ENCODE measurements at regions not wholly inside any gene's neighbourhood (a gene's known extent, or its start where the extent isn't known, plus 50 kb on each side); places are given as distances from the start of the nearest gene placed in this dataset.

DNA sequence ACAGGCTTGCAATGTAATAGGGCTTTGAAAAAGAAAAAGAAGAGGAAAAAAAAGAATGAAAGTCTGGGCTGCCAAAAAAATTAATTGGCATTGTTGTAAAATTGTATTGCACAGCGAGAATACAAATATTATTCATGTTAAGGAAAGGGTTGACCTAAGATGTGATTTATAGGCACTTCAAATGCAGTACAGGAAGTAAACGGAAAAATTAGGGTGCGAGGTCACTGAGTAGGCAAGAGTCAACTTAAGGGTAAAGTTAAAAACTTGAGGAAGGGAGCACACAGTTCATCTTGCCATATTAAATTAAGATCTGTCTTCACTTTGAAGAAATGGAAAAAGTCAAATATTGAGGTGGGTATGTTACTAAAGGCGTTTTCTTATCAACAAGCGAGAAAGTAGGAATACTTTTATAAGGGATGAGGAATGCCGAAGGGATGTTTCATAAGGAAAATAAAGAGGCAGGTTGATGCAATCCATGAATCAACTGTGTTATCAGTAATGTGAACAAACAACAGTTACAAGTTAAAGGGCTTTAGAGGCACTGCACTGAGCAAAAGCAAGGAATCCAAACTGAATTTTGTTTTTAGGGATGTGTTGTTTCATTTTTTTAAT, 123.0 kb downstream of the WT1 start:
- in situ Hi-C loops (cut with HindIII; ENCODE audit: low sequenced_read_pairs), result no loop called here
- DNase-seq (ENCODE audit: low spot score), result no peak

DNA sequence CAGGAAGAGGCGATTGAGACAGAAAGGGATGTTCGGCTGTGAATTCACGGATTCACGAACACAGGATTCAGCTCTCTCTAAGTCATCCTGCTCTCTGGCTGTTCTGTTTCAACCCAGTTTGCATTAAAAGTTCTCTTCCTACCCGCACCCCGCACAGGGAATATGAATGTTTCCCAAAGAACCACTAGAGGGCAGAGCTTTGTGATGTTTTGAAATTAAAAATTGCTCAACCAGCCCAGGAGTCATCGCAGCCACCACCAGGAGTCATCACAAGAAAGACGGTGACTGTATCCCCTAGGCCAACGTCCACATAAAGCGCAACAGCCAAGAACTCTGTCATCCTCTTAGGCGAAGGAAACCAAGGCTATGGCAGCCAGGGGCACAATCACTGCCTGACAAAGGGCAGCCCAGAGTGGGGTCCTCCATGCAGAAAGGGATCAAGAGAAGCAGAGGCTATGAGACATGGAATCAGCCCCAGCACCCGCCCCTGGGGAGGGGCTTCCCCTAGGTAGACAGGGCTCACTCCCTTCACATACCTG, 122.4 kb downstream of the WT1 start:
- peak; percentile 21 for DNase-seq (ENCODE audit: low spot score)
- in situ Hi-C loops (cut with HindIII; ENCODE audit: low sequenced_read_pairs), result no loop called here

DNA sequence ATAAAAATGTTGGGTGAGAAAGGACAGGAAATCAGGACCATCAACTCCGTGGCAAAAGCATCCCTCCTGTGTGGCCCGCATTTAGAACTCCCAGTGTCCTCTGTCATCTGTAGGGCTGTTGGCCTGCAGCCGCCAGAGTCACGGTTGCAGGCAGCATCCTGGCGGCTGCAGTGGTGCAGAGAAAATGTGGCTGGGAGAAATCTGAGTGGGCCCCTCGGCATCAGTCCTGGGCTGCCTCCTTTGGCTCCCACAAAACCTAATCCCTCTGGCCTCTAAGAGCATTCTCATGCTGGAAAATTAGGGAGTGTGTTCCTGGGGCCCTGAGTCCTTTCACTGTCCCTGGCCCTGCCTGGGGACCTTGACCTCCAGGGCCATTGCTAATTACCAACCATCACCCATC, 121.9 kb downstream of the WT1 start:
- no peak for DNase-seq (ENCODE audit: low spot score)
- in situ Hi-C loops (cut with HindIII; ENCODE audit: low sequenced_read_pairs), result no loop called here

DNA sequence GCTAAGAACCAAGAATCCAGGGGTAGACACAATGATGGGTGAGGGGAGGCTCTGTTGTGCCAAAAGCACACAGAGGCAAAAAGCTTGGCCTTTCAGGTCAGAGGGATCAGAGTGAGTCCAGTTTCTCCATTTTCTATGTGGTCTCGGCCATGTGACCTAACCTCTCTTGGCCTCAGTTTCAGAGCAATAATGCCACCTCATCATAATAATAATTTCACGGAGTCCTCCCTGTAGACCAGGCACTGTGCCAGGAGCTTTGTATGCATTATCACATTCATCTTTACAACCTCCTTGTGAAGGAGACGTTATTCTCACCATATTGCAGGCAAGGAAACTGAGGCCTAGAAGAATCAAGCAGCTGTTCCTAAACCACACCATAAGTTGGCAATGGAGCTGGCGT, 120.2 kb downstream of the WT1 start:
- no peak for DNase-seq (ENCODE audit: low spot score)

DNA sequence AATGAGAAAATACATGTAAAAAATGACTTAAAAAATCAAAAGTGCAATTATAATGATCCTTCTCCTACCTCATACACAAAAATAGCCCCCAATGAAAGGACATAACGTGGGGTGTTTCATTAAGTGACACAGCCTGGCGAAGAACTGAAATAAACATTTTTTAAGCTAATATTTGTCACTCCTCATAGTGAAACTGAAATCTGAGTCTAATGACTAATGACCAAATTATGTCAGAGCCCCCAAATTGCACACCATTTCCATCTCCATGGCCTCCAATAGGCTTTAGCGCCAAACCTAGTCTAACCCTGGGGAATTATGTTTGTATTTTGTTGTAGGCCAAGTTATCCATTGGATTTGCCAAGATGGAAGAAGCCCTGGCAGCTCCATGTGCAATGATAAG, 119.1 kb downstream of the WT1 start:
- in situ Hi-C loops (cut with HindIII; ENCODE audit: low sequenced_read_pairs), result no loop called here
- no peak for DNase-seq (ENCODE audit: low spot score)

More for the DNA sequence above, 120.2 kb downstream of the WT1 start:
- in situ Hi-C loops (cut with HindIII; ENCODE audit: low sequenced_read_pairs), result no loop called here

DNA sequence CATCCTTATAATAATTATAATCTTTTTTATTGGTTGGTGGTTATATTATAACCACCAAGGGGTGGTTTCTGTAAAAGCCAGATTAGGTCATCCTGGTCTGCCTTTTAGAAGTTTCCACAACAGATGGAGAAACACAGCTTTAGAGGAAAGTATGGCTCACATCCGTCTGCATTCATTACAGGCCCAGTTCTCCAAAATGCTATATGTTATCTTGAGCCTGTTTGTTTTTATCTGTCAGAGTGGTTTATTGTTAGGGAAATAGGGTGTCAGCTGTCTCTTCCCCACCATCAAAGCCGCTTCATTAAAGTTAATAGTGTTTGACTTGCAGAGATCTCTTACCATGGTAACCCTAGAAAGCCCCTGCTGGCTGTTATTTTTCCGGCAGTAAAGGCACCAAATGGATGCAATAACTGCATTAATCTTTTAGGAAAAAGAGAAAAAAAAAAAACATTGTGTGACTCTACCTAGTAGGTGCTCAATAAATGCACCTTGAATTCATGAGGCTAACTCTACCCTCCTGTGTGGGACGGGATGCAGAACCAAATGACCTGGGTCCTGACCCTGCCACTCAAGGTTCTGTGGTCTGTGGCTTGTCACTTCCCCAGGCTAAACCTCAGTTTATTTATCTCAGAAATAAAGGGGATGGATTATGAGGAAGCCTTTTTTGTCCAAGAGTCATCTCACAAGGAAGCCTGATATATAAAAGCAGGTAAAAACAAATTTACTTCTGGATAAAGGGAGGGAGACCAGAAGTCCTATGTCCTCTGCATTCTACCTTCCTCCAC, 118.3 kb downstream of the WT1 start:
- in situ Hi-C loops (cut with HindIII; ENCODE audit: low sequenced_read_pairs), result no loop called here
- DNase-seq (ENCODE audit: low spot score), result no peak

DNA sequence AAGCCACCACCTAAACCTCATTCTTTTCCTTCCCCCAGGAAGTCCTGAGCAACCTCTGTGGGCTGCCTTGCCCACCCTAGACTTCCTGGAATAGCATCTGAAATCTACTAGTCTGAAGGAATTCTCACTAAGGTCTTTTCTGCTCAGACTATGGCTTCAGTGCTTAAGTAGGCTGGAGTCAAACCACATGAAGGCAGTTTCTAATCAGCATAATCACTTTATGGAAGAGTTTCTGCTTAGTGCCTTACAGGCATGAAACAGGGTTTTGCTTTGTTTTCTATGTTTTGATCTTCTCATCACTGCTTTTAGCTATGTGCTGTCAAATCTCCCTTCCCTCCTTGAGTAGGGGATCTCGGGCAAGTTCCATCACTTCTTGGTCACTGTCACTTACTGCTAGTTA, 117.7 kb downstream of the WT1 start:
- no peak for DNase-seq (ENCODE audit: low spot score)
- in situ Hi-C loops (cut with HindIII; ENCODE audit: low sequenced_read_pairs), result no loop called here

DNA sequence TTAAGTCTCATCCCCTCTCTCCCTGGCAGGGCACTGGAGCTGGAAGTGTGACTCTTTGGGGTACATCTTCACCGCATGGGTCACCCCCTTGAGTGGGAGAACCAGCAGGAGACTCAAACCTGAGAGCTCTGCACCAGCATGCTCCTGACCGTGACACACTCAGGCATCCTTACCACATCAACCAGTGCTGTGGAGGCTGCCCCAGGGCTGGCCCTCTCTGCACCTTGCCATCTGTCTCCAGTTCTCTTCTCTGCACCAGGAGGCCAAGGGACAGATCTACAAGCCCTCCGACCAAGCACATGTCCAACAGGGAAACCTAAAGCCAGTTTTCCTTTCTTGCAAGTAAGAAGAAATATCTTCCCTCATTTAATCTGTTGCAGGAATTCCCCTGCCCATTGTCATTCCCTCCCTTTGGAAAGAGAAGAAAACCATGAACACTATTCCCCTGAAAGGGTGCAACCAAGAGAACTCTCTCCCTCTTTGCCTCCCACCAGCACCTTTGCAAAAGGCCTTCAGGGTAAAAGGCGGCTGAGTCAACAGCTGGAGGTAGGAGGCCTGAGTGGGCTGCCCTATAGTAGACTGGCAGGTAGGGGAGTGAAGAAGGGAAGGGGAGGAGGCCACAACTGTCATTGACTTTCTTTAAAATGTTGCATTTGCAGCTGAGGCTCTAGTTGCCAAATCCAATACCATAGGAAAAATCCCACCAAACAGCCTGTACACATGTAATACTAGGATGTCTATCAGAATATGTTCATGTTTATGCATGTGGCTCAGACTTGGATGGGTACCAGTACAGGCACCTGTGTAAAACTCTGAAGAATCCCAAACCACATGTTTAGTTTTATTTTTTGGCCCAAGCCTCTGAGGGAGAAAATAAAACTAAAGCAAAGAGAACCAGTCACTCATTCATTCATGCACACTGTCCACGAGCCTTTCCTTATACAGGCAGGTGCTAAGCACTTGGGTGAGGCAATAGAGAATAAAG, 117.0 kb downstream of the WT1 start:
- in situ Hi-C loops (cut with HindIII; ENCODE audit: low sequenced_read_pairs), result no loop called here
- DNase-seq (ENCODE audit: low spot score), result no peak

DNA sequence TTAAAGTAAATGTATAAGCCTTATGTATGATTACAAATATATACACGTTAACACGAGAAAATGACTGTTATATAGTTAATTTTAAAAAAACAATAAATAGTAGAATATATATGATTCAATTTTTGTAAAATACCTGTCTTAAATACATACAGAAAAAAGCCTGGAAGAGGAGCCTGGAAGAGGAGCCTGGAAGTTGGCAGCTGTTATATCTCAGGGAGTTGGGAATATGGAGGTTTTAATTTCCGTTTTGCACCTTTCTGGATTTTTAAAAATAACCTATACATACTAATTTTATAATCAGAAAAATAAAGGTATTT, 111.6 kb downstream of the WT1 start:
- in situ Hi-C loops (cut with HindIII; ENCODE audit: low sequenced_read_pairs), result no loop called here
- DNase-seq (ENCODE audit: low spot score), result no peak

DNA sequence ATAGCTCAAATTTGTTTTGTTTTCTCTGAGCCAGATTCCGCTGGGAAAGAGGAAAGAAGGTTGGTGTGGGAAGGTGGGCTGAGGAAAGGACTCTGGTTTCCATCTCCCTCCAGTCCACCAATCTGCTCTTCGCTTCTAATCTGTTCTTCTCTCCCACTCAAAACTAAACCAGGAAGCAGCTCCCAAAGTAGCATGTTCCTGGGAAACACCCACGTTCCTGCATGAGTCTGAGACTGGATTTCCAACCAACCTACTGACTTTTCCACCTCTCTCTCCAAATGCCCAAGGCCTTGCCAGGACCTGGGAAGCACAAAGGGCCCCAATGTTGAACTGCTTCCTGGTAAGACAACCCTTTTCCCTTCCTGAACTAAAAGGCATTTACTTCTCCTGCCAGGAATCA, 110.2 kb downstream of the WT1 start:
- no peak for DNase-seq (ENCODE audit: low spot score)
- in situ Hi-C loops (cut with HindIII; ENCODE audit: low sequenced_read_pairs), result no loop called here

DNA sequence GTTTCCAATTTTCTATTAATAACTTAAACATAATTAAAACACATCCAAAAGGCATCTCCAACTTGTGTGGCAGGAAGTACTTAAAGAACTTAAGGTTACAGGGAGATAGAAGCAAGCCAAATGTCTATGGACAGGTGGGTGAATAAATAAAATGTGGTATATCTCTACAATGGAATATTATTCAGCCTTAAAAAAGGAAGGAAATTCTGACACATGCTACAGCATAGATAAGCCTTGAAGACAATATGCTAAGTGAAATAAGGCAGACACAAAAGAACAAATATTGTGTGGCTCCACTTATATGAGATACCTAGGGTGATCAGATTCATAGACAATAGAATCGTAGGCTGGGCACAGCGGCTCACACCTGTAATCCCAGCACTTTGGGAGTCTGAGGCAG, 109.6 kb downstream of the WT1 start:
- DNase-seq (ENCODE audit: low spot score), result no peak
- in situ Hi-C loops (cut with HindIII; ENCODE audit: low sequenced_read_pairs), result no loop called here

DNA sequence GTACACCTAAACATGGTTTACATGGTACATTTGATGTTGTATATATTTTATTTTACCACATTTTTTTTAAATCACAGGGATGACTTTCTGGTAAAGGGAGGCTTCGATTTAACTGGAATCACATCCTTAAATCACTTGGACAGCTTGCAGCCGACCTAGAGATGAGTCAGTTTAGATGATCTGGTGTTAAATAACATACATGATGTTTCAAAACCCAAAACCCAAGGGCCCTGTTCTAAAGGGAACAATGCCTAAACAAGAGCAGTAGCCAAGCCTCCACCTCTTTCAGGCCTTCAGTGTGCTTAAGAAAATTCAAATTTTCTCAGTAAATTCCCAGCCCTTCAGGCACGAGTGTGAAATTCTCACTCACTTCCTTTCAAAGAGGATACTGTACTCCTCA, 108.8 kb downstream of the WT1 start:
- in situ Hi-C loops (cut with HindIII; ENCODE audit: low sequenced_read_pairs), result no loop called here
- DNase-seq (ENCODE audit: low spot score), result no peak

DNA sequence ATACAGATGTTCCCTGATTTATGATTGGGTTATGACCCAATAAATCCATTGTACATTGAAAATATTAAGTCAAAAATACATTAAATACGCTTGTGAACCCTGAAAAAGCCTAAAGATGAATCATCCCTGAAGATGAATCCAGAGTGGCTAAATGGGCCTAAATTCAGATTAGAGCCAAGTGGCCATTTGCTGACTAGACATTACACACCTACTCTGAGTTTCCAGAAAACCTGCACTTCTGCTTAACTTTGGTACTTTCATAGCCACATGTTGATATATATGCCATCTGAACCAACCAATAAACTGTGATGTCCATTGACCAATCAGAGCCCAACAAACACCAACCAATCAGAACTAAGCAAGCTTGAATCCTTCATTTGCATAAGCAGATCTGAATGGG, 106.9 kb downstream of the WT1 start:
- in situ Hi-C loops (cut with HindIII; ENCODE audit: low sequenced_read_pairs), result no loop called here

DNA sequence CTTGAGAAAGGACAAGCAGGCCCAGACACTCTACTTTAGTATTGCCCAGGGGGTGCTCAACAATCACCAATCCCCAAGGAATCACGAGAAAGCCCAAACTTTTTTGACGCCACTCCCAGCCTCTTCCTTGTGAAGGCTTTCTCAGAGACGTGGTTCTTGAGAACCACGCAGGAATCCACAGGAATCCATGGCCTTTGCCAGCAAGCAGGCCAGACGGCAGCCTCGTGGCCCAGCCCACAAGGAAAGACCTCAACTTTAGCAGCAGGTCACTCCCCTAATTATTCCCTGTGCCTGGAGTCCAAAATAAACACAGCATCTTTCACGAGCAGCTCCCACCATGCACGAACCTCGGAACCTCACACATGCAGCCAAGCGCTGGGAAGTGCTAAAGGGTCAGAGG, 104.2 kb downstream of the WT1 start:
- in situ Hi-C loops (cut with HindIII; ENCODE audit: low sequenced_read_pairs), result no loop called here
- DNase-seq (ENCODE audit: low spot score), result no peak

More for the DNA sequence above, 106.9 kb downstream of the WT1 start:
- no peak for DNase-seq (ENCODE audit: low spot score)

DNA sequence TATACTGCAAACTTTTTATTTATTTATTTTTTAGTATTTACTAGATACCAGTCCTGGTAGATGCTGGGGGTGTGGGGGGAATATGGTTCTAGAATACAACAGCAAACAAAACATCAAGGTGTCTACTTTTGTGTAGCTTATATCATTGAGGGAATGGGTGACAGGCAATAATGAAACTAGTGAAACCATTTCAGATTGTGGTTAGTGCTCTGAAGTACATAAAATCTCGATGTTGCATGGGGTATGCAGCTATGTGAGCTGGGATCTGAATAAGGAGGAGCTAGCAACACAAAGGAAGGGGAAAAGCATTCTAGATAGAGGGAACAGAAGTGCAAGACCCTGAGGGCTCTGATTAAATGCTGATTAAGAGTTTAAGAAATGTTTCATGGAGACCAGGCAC, 103.5 kb downstream of the WT1 start:
- DNase-seq (ENCODE audit: low spot score), result no peak
- in situ Hi-C loops (cut with HindIII; ENCODE audit: low sequenced_read_pairs), result no loop called here

DNA sequence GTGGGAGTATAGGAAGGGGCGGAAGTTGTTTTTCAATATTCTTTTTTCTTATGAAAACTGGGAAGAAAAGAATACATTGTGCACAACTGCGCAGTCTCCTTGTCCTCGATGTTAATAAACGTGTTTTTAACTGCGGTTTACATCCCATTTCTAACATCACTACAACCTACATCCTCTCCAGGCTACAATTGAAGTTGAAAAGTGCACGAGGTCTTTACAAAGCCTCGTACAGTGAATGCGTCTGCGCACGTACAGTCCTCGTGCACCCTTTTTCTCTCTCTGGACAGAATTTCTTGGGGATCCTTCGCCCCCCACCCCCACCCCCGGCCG, 102.4 kb downstream of the WT1 start:
- in situ Hi-C loops (cut with HindIII; ENCODE audit: low sequenced_read_pairs), result no loop called here
- DNase-seq (ENCODE audit: low spot score), result no peak

DNA sequence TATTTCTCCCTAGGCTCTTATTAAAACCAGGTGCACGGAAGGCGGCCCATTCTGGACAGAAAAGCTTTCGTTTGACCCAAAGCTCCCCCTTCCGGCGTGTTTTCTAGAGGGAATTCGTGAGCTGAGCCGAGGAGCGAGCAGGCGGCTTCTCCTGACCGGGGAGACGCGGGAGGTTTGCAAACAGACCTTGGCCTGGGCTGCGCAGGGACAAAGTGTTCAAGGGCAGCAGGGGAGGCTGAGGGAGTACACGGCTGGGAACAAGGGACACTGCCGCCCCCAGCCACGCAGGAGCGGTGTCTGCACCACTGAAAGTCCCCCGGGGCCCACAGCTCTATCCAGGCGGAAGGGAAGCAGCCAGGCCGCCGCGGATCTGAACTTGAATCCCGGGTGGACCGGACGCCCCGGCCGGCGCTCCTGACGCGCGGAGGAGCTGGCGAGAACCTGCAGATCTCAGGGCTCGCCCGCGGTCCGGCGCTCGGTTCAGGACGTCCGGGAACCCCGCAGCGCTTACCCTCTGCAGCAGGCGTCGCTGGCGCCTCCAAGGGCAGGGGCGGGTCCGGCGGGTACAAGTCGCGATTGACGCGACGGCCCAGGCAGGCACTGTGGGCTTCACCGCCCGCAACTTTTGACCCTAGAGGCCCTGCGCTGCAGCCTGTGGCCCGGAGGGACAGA, 101.9 kb downstream of the WT1 start:
- peak; percentile 51 for DNase-seq (ENCODE audit: low spot score)

DNA sequence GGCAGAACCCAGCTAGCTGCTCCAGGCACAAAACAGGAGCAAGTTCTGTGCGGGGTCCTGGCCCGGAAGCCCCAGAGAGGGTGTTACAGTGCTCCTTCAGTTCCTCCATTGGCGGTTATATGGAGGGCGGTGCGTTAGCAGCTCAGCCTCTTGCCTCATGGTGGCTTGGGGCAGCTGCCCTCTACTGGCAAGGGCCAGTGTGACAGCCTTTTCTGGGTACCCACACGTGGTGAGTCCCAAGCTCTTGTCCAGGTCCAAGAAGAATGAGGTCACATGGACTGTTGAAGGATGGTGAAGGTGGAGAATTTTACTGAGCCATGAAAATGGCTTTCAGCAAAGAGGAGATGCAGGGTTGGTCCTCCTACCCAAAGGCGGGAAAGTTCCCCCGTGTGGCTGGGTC, 100.5 kb downstream of the WT1 start:
- in situ Hi-C loops (cut with HindIII; ENCODE audit: low sequenced_read_pairs), result no loop called here
- DNase-seq (ENCODE audit: low spot score), result no peak

More for the DNA sequence above, 101.9 kb downstream of the WT1 start:
- in situ Hi-C loops (cut with HindIII; ENCODE audit: low sequenced_read_pairs), result no loop called here
